MCF 10A (cell line): ENCODE measurements at regions not wholly inside any gene's neighbourhood (a gene's known extent, or its start where the extent isn't known, plus 50 kb on each side); places are given as distances from the start of the nearest gene placed in this dataset.

Source experiments
- BruUV-seq: library from RNA; stranded (reverse); fragments of 400-500 nt; replicated peaks from 2 replicates; lab custom pipeline; 2021; lab: Mats Ljungman, UMichigan
- CTCF ChIA-PET: fragments of 300-600 bp; sonication (Branson Sonifier 250); formaldehyde crosslinking; extraction: SDS; loops from one replicate; lab custom pipeline; 2021; ENCODE audit warnings: antibody characterized with exemption, inconsistent platforms; lab: Yijun Ruan, JAX
- POLR2A ChIA-PET: fragments of 300-600, 350-650 bp; sonication (Branson Sonifier 250); formaldehyde crosslinking; extraction: SDS; loops from one replicate; lab custom pipeline; 2020; ENCODE audit warnings: antibody characterized with exemption, inconsistent platforms; lab: Yijun Ruan, JAX
- DNase-seq: peaks from one replicate; pipeline ENCODE4 v3.0.0-alpha.2; 2018; ENCODE audit not compliant: unreplicated experiment
- H3K27ac Mint-ChIP-seq: one replicate; pipeline ENCODE4 v1.8.0; 2022; ENCODE audit warnings: mild to moderate bottlenecking, low read depth, mixed read lengths; ENCODE audit not compliant: unreplicated experiment
- H3K27me3 Mint-ChIP-seq: one replicate; pipeline ENCODE4 v1.8.0; 2022; ENCODE audit warnings: mixed read lengths; ENCODE audit not compliant: insufficient read depth, unreplicated experiment
- H3K36me3 Mint-ChIP-seq: one replicate; pipeline ENCODE4 v1.8.0; 2022; ENCODE audit warnings: mild to moderate bottlenecking, moderate library complexity, mixed read lengths; ENCODE audit not compliant: insufficient read depth, unreplicated experiment
- H3K4me1 Mint-ChIP-seq: one replicate; pipeline ENCODE4 v1.8.0; 2022; ENCODE audit warnings: mixed read lengths; ENCODE audit not compliant: insufficient read depth, unreplicated experiment
- H3K4me3 Mint-ChIP-seq: one replicate; pipeline ENCODE4 v1.8.0; 2022; ENCODE audit warnings: mild to moderate bottlenecking, moderate library complexity, mixed read lengths; ENCODE audit not compliant: unreplicated experiment
- H3K9me3 Mint-ChIP-seq: one replicate; pipeline ENCODE4 v1.8.0; 2022; ENCODE audit warnings: mixed read lengths; ENCODE audit not compliant: unreplicated experiment
- CTCF ChIP-seq: fragments of 200-600 bp; IDR thresholded peaks from one replicate; pipeline ENCODE4 v1.8.0; 2022; ENCODE audit warnings: antibody characterized with exemption, mild to moderate bottlenecking; ENCODE audit not compliant: unreplicated experiment
- intact Hi-C: fragments of 100-400 bp; cut with micrococcal nuclease; formaldehyde crosslinking; loops from 2 replicates; pipeline ENCODE4 v1.14.1; 2022

- H3K4me3 Mint-ChIP-seq, result no peak overlapping the region
- TF ChIP-seq CTCF, result no peak
- BruUV-seq, result no TSS peak
- H3K36me3 Mint-ChIP-seq, result no peaks in the 10 kb centered on the region
- peak; percentile 20 for DNase-seq
- no peaks in the 10 kb centered on the region for H3K9me3 Mint-ChIP-seq
- H3K27ac Mint-ChIP-seq, result no peak overlapping the region
- ChIA-PET CTCF (no interaction called here), POLR2A (no interaction called here)
- H3K4me1 Mint-ChIP-seq, result no peaks in the 10 kb centered on the region
- H3K27me3 Mint-ChIP-seq, result peaks cover 31% of the 10 kb centered on the region
- intact Hi-C loops, result no loop called here
These were observed 60.1 kb upstream of the DAZL start for GRCh38 chr3:16665282-16665741.

GRCh38 chr3:16666206-16666605, 61.0 kb upstream of the DAZL start:
- Mint-ChIP-seq H3K4me1 (no peaks in the 10 kb centered on the region), H3K27me3 (peaks cover 22% of the 10 kb centered on the region), H3K9me3 (no peaks in the 10 kb centered on the region), H3K4me3 (no peak overlapping the region), H3K27ac (no peak overlapping the region), H3K36me3 (peaks cover 1% of the 10 kb centered on the region)
- no peak for TF ChIP-seq CTCF
- BruUV-seq, result no TSS peak
- ChIA-PET POLR2A (no interaction called here), CTCF (no interaction called here)
- no peak for DNase-seq
- intact Hi-C loops, result no loop called here

DNA sequence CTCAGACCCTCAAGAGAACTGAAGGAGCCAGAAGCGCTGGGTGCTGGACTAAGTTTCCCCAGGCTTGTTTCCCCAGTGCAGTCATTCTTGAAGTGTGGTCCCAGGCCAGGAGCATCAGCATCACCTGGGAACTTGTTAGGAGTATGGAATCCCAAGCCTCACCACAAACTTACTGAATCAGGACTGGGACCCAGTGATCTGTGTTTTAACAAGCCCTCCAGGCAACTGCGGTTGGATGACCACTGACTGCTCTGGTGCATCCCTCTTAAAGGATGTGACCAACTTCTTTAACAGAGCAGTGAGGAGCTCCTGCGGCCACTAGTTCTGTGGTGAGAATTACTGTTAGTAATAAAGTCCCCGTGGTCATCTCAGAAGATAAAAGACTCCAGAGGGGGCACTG, 62.4 kb upstream of the DAZL start:
- no peak for TF ChIP-seq CTCF
- H3K27me3 Mint-ChIP-seq, result peaks cover 20% of the 10 kb centered on the region
- no peaks in the 10 kb centered on the region for H3K9me3 Mint-ChIP-seq
- no peaks in the 10 kb centered on the region for H3K4me1 Mint-ChIP-seq
- DNase-seq, result no peak
- H3K36me3 Mint-ChIP-seq, result peaks cover 5% of the 10 kb centered on the region
- H3K4me3 Mint-ChIP-seq, result no peak overlapping the region
- CTCF ChIA-PET, result no interaction called here
- no peak overlapping the region for H3K27ac Mint-ChIP-seq
- BruUV-seq, result no TSS peak
- intact Hi-C loops, result no loop called here
- POLR2A ChIA-PET, result no interaction called here

- no peak overlapping the region for H3K27ac Mint-ChIP-seq
- no peak for TF ChIP-seq CTCF
- no peaks in the 10 kb centered on the region for H3K9me3 Mint-ChIP-seq
- no peak overlapping the region for H3K4me3 Mint-ChIP-seq
- intact Hi-C loops, result no loop called here
- no peak for DNase-seq
- H3K27me3 Mint-ChIP-seq, result peaks cover 10% of the 10 kb centered on the region
- ChIA-PET CTCF (no interaction called here), POLR2A (no interaction called here)
- peaks cover 5% of the 10 kb centered on the region for H3K36me3 Mint-ChIP-seq
- BruUV-seq, result no TSS peak
- no peaks in the 10 kb centered on the region for H3K4me1 Mint-ChIP-seq
These were observed 63.7 kb upstream of the DAZL start for GRCh38 chr3:16668776-16669545.
